ENCODE measurements at regions not wholly inside any gene's neighbourhood (a gene's known extent, or its start where the extent isn't known, plus 50 kb on each side); places are given as distances from the start of the nearest gene placed in this dataset.
A peak's percentile ranks its signal among the peaks of the same experiment; 100 is the strongest.

DNA sequence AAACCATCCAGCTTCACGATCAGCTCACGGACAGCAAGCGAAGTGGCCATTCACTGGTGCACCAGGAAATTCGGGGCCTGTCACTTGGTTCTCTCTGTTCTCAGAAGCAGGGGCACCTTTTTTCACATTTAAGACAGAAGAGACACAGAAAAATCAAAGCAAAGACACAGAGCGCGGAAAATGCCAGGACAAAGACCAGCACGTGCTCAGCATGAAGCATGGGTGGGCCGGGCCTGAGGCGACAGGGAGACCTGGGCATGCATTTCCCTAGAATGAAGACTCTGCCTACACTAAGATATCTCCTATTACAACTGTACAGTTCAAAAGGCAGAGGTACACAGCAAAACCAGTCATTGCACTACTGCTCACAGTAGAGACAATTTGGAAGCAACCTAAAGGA lies 117.4 kb upstream of the ID2 start:
- no peak for DNase-seq

GRCh38 chr2:8565399-8566154 lies 116.3 kb upstream of the ID2 start:
- no peak for DNase-seq

GRCh38 chr2:8566155-8566670 lies 115.6 kb upstream of the ID2 start:
- DNase-seq = no peak

DNA sequence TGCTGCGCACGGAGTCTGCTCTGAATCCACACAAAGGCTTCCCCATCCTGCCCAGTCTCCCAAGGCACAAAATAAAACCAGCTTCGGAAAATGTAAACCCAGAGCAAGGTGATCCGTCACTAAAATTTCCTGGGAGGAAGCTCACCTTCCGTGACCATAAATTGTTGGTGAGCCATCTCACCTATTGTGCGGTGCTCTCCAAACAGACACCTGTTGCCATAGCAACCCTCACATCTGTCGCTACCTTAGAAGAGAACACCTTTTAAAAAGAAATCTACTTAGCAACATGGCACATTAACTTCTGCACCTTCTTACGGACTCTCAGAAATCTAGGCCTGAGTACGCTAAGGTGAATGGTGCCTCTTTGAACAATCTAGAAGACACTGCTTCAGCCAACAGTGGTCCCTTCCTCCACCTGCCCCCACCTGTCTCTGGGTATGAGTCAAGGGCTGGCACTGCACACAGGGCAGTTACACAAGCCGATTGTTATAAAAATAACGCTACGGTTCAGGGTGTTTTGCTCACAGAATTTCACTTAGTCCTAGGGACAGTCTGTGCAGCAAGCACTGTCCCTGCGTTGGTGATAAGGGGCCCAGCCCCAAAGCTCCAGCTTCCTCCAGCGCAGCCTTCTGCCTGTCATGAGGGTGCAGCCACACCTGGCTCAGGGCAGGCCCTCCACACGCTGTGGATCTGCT lies 114.9 kb upstream of the ID2 start:
- DNase-seq = peak; percentile 94

DNA sequence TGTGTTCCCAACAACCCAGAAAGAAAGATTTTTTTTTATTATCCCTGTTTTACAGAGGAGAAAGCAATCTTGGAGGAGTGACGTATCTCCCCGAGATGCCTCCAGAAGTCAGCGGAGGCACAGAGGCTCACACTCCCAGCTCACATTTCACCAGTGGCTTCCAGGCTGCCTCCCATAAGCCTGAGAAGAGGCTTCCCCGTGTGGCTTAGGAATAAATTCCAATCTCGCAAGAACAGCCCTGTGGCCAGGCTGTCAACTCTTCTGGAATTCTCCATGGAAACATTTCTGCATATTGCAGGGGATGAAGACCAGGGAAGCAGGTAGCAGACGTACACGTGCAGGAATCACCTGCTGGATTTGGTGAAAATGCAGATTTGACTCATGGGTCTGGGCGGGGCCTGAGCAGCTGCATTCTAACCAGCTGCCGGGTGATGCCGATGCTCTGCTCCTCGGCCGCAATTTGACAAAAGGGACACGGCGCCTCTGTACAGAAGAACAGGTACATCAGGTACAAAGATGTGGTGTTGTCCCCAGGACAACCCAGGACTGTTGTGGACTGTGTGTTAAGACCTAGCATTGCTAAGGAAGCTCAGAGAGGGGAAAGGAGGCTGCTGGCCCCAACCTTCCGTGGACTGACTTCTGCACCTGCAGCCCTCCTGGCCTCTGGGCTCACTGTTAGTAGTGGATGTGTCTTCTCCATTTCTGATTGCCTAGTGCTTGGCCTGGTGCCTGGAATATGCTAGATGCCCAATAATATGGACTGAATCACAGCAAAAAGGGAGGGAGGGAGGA lies 114.2 kb upstream of the ID2 start:
- DNase-seq = peak; percentile 92

- no peak for DNase-seq
Measured at GRCh38 chr2:8568543-8569302, 113.1 kb upstream of the ID2 start.

DNA sequence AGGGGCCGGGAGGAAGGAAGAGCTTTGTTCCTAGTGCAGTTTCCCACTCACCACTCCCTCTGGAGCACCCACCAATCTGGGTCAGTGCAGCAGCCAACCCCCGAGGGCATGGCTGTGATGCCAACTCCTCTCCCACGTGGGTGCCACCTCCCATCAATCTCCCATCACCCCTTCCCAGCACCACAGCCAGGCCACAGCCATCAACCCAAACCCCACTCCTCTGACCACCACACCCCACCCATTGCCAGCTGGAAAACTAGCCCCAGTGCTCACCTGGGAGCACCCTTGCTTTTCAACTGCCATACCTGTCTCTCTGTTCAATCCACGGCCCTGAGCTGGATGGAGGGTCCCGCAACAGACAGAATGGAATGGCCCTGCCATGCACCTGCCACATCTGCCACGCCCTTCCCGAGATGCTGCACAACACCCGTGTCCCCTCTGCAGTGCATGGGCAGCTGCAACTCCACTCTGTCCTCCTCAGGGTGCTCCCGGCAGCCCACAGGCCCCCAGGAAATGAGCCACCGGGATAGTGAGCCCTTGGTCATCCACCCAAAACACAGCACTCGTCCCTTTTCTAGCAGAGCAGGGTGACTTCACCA lies 112.4 kb upstream of the ID2 start:
- DNase-seq = no peak

- DNase-seq = no peak
Measured at GRCh38 chr2:8570637-8571036, 111.2 kb upstream of the ID2 start.

GRCh38 chr2:8571301-8571791 lies 110.5 kb upstream of the ID2 start:
- DNase-seq = peak; percentile 85

- peak; percentile 93 for DNase-seq
Measured at GRCh38 chr2:8571792-8572499, 109.9 kb upstream of the ID2 start.

- peak; percentile 57 for DNase-seq
Measured at GRCh38 chr2:8572712-8573233, 109.1 kb upstream of the ID2 start.

DNA sequence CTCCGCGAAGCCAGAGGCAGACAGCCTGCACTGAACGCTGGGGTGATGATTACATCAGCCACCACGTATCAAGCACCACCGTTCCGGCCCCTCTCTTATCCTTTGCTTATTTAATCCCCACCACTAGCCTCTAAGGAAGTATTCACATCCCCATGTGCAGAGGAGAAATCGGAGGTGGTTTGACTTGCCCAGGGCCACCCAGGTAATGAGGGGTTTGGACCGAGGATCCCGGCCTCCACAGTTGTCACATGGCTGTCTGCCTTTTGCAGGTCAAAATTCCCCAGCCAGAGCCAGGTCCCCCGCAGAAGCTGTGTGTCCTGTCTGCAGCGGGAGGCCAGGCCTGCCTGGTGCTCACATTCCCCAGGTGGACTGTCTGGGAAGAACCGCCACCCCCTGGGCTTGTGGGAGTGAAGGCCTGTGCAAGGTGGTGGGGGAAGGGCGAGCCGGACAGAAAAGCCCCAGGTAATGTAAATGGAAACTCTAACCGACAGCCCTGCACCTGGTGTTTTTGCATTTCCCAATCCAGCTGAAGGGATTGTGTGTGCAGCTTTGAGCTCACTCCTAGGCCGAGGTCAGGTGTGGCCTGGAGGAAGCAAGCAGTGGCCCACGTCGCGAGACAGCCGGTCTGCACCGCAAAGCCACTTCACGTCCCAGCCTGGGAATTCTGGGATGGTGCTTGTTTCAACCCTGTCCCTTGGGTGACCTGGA lies 108.5 kb upstream of the ID2 start:
- peak; percentile 97 for DNase-seq

- no peak for DNase-seq
Measured at GRCh38 chr2:8573942-8574195, 108.0 kb upstream of the ID2 start.

GRCh38 chr2:8574196-8575037 lies 107.4 kb upstream of the ID2 start:
- peak; percentile 88 for DNase-seq

GRCh38 chr2:8575038-8575833 lies 106.6 kb upstream of the ID2 start:
- DNase-seq = peak; percentile 51

- DNase-seq = no peak
Measured at GRCh38 chr2:8575834-8576423, 105.9 kb upstream of the ID2 start.

- no peak for DNase-seq
Measured at GRCh38 chr2:8576525-8577167, 105.2 kb upstream of the ID2 start.

DNA sequence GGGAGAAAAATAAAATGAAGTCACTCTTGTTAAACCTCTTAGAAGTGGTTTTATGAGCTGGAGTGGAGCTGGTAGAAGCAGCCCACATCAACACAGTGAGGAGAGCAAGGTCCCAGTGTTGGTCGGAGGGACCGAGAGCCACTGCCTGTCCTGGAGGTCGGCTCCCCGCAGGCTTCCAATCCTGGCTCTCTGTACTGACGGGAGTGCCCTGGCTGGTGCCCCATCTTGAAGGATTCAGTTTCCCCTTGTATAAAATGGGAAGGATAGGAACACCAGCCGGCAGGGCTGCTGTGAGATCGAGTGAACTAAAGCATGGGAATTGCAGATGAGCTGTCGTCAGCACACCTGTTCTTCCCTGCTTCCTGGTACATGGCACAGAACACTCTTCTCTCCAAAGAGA lies 104.3 kb upstream of the ID2 start:
- DNase-seq = no peak

Data from DMS53 (cell line).